Pancreas (tissue), 10 donors: ENCODE measurements at regions not wholly inside any gene's neighbourhood (a gene's known extent, or its start where the extent isn't known, plus 50 kb on each side); places are given as distances from the start of the nearest gene placed in this dataset.
A peak's percentile ranks its signal among the peaks of the same experiment; 100 is the strongest.

Experiments used
- ATAC-seq, 4 donors: fragments of 200-7000 bp; cut with Tn5 transposase; one replicate each; pipeline versions ENCODE4 v1.8.0 to v1.9.1; 2020; ENCODE audit warnings: mild to moderate bottlenecking in 4 of 4, moderate library complexity in 4 of 4
- DNase-seq, 6 donors: peaks; one replicate each; pipeline ENCODE4 v3.0.0-alpha.2; 2020
- FAIRE-seq: peaks from 2 replicates; lab custom pipeline; 2012; peaks lifted over from hg19 to GRCh38; lab: Jason Lieb, UNC
- H3K27ac ChIP-seq, 4 donors: fragments of 200-600 bp; sonication (generic); 1 replicate in 3 of 4; 2 replicates in 1 of 4; pipeline versions ENCODE4 v1.5.0 to v1.8.0; 2020
- H3K27me3 ChIP-seq, 4 donors: fragments of 200-600 bp; one replicate each; pipeline ENCODE4 v1.8.0; 2021
- H3K36me3 ChIP-seq, 3 donors: fragments of 200-600 bp; sonication (generic) in 1 of 3; one replicate each; pipeline versions ENCODE4 v1.5.0 to v1.8.0; 2020 to 2021
- H3K4me1 ChIP-seq, 3 donors: fragments of 200-600 bp; one replicate each; pipeline ENCODE4 v1.8.0; 2021
- H3K4me3 ChIP-seq, 4 donors: fragments of 200-600 bp; sonication (generic) in 2 of 4; one replicate each; pipeline versions ENCODE4 v1.5.0 to v1.8.0; 2020 to 2021
- H3K9me3 ChIP-seq, 4 donors: fragments of 200-600 bp; one replicate each; pipeline ENCODE4 v1.8.0; 2021
- CTCF ChIP-seq, 4 donors: fragments of 200-600 bp; sonication (generic) in 3 of 4; IDR thresholded peaks; one replicate each; pipeline versions ENCODE4 v1.5.0 to v1.8.0; 2021; ENCODE audit warnings: antibody characterized with exemption in 4 of 4
- WGBS, 2 donors: extraction: QIAGEN DNeasy Blood & Tissue Kit; methylation state at CpG; one replicate each; pipeline ENCODE4 v1.1.7; 2013; 5-methylcytosine and 5-hydroxymethylcytosine counted together
- intact Hi-C, 3 donors: fragments of 100-400 bp; cut with DNase I; formaldehyde crosslinking; loops; one replicate each; pipeline versions ENCODE4 v1.11.1 to v1.14.2; 2022
- donor health status: healthy with polysubstance abuse.
- donor health status: DM: no; HTN: no; CAD: no; lungs with moderate emphysema.
- donor health status: DM: no; HTN: no; CAD: no.
- donor health status: control.
- donor health status: control.
- donor health status: Bipolar disorder and iron deficiency.
- donor health status: DM: yes; HTN: yes; CAD: no.
- donor health status: DM: no; HTN: no; CAD: no.
- donor health status: DM: no; HTN: no; CAD: no.
- donor health status: DM: yes; HTN: yes; CAD: no.

- no peak for TF ChIP-seq CTCF (IDR thresholded peaks at IDR 0.05)
- Histone ChIP-seq H3K27me3 (no peaks in the 10 kb centered on the region), H3K4me1 (no peaks in the 10 kb centered on the region), H3K36me3 (no peaks in the 10 kb centered on the region), H3K9me3 (no peaks in the 10 kb centered on the region), H3K27ac (no peak overlapping the region), H3K4me3 (no peak overlapping the region)
- ATAC-seq (no peak), DNase-seq (no peak), FAIRE-seq (no peak)
- WGBS, 2 donors: 61% methylated on average over 3 of the region's 3 CpGs
- intact Hi-C loops: no loop called here
Measured at GRCh38 chr9:32899761-32900160, 101.7 kb downstream of the APTX start.

GRCh38 chr9:32906213-32906612 lies 95.2 kb downstream of the APTX start:
- no peaks in the 10 kb centered on the region for H3K4me1 ChIP-seq
- no peak overlapping the region for H3K27ac ChIP-seq
- no peak overlapping the region for H3K4me3 ChIP-seq
- intact Hi-C loops: no loop called here
- no peaks in the 10 kb centered on the region for H3K27me3 ChIP-seq
- no peak for FAIRE-seq
- ATAC-seq: peak in 1 of 4 donors; percentile 13
- WGBS, 2 donors: 61 to 71% methylated on average over 7 of the region's 7 CpGs
- TF ChIP-seq CTCF (IDR thresholded peaks at IDR 0.05): no peak
- no peaks in the 10 kb centered on the region for H3K9me3 ChIP-seq
- no peaks in the 10 kb centered on the region for H3K36me3 ChIP-seq
- DNase-seq: no peak

- DNase-seq (no peak), FAIRE-seq (no peak)
- WGBS, 2 donors: 83 to 88% methylated on average over 5 of the region's 5 CpGs
Measured at GRCh38 chr9:32915802-32916201, 85.6 kb downstream of the APTX start.

GRCh38 chr9:32918628-32919027 lies 82.8 kb downstream of the APTX start:
- intact Hi-C loops: no loop called here
- Histone ChIP-seq H3K27me3 (no peaks in the 10 kb centered on the region), H3K27ac (no peak overlapping the region), H3K4me1 (no peaks in the 10 kb centered on the region), H3K4me3 (no peak overlapping the region), H3K9me3 (no peaks in the 10 kb centered on the region), H3K36me3 (no peaks in the 10 kb centered on the region)
- FAIRE-seq (no peak), DNase-seq (no peak), ATAC-seq (no peak)
- no peak for TF ChIP-seq CTCF (IDR thresholded peaks at IDR 0.05)
- WGBS, 2 donors: 37 to 42% methylated on average over 5 of the region's 5 CpGs

More at GRCh38 chr9:32915802-32916201, 85.6 kb downstream of the APTX start:
- intact Hi-C loops: no loop called here
- Histone ChIP-seq H3K4me3 (no peak overlapping the region), H3K36me3 (no peaks in the 10 kb centered on the region), H3K27me3 (no peaks in the 10 kb centered on the region), H3K27ac (no peak overlapping the region), H3K9me3 (no peaks in the 10 kb centered on the region), H3K4me1 (no peaks in the 10 kb centered on the region)
- TF ChIP-seq CTCF (IDR thresholded peaks at IDR 0.05): no peak
- no peak for ATAC-seq
